GM19372 (cell line): ENCODE measurements at regions not wholly inside any gene's neighbourhood (a gene's known extent, or its start where the extent isn't known, plus 50 kb on each side); places are given as distances from the start of the nearest gene placed in this dataset.
"Not testable (repeated sequence)": the region's sequence is repeated elsewhere in the genome, so short reads cannot be mapped to it uniquely, and the experiment has no call there.

Experiments used
- ATAC-seq: cut with Tn5 transposase; IDR thresholded peaks from one replicate; pipeline ENCODE4 v1.9.1; 2021; ENCODE audit warnings: mild to moderate bottlenecking, low read depth, moderate library complexity; ENCODE audit not compliant: unreplicated experiment

DNA sequence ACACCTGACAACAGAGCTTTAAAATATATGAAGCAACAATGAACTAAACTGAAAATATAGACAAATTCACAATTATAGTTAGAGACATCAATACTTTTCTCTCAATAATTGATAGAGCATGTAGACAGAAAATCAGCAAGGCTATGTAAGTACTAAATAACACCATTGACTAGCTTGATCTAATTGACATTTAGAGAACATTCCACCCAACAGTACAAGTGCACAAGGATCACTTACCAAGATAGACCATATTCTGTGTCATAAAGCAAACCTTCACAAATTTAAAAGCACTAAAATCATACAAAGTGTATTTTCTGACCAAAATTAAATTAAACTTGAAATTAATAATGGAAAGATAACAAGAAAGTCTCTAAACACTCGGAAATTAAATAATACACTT, 562.5 kb downstream of the INSC start:
- ATAC-seq: no peak

- ATAC-seq: no peak
Measured at GRCh38 chr11:15683528-15683927, 568.8 kb downstream of the INSC start.

- ATAC-seq: no peak
Measured at GRCh38 chr11:15685306-15685705, 570.6 kb downstream of the INSC start.

DNA sequence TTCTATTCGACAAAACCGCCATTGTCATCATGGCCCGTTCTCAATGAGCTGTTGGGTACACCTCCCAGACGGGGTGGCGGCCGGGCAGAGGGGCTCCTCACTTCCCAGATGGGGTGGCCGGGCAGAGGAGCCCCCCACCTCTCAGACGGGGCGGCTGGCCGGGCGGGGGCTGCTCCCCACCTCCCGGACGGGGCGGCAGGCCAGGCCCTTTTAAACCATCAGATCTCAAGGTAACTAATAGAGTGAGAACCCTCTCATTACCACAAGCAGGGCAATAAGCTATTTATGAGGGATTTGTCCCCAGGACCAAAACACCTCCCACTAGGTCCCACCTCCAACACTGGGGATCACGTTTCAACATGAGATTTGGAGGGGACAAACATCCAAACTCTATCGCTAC, 571.5 kb downstream of the INSC start:
- ATAC-seq: not testable (repeated sequence)

DNA sequence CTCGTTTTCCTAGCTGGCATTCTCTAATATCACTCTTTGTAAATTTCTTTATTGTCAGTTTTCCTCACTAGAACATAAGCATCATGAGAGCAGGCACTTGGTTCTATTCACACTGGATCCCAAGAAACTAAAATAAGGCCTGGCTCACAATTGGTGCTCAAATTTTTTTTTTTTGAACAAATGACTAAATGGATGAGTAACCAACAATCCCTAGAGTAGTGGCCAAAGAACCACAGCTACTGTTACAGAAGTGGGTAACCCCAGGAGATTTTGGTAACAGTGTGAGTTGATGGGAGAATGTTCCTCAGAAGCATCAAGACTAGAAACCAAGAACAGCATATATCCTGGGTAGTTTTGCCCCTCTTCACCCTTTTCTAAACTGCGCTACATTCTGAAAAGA, 572.6 kb downstream of the INSC start:
- ATAC-seq: no peak

DNA sequence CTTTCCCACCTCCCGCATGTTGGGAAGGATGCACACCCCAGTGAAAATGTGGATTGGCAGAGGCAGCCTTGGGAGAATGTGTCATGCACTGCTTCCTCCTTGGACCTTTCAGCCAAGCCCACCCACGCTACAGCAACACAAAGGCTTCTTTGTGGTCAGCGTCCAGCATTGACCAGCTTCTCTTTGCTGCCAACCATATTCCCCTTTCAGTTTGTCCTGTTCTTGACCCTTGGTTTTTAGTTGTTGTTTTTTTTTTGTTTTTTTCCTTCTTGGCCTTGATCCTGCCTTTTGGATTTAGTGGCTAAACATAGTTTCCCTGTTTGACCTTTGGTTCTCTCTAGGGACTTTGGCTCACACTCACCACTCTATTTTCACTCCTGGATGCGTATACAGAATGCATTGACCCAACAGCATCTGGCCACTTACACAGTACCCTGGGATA, 573.6 kb downstream of the INSC start:
- ATAC-seq: no peak

- no peak for ATAC-seq
Measured at GRCh38 chr11:15690320-15690719, 575.6 kb downstream of the INSC start.

DNA sequence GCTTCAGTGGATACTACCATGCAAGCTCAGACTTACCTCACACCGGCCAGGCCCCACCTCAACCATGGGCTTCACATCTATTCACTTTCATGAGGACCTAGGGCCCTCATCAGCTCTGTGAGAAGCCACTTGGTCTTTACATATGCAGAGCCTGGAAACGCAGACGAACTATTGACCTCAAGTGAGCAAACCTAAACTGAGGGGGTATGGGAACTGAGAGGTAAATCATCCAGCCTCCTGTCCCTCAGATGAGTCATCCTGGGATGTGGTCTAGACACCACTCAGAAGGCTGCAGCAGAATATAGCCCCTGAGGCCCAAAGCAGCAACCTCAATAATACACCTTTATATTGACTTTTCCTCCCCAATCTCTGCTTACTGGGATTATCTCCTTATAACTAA, 578.0 kb downstream of the INSC start:
- ATAC-seq: no peak

- ATAC-seq: no peak
Measured at GRCh38 chr11:15695096-15695721, 580.5 kb downstream of the INSC start.

DNA sequence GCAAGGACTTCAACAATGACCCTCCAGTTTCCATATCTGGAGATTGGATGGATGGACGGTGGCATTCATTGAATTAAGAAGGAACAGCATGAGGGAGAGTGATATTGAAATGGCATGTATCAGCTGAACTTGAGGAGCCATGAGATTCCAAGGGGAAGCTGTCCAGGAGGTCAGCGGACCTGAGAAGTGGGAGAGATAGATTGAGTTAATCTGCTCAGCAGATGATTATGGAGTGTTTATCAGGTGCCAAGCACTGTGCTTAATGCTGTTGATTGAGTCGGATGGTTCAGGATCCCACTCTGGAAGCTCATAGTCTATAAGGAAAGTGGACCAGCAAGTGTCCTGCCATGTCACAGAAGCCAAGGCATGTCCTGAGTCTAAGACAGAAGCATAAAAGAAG, 581.3 kb downstream of the INSC start:
- no peak for ATAC-seq

DNA sequence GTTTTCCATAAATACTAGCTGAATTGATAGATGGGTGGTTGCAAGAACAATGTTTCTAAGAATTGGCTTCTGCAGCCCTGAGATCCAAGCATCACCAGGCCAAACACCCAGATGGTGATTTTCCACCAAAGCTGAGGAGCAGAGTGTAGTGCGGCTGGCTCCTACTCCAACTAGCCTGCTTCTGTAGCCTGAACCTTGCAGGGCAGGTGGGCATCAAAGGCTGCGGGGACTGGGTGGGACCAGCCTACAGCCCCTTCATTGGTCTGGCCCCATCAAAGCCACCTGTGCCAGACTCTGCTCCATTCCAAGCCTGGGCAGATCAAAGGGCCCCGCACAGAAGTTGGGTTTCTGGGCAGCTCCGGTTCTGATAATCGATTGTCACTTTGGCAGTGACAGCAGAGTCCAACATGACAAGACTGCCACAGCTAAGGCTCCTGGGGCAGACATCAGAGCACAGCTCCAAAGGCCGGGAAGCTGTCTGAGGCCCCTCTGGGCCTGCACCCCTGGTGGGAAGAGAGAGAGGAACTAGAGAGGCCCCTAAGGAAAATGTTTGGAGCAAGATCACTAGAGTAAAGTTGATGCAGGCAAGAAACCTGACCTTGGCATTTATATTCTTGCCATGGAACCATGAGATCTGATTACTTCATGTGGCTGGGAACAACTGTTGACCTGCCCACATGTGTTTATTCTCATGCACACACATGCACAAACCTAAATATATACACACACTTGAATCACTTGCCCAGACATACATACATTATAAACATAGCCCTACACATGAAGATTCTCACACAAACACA, 582.9 kb downstream of the INSC start:
- no peak for ATAC-seq

DNA sequence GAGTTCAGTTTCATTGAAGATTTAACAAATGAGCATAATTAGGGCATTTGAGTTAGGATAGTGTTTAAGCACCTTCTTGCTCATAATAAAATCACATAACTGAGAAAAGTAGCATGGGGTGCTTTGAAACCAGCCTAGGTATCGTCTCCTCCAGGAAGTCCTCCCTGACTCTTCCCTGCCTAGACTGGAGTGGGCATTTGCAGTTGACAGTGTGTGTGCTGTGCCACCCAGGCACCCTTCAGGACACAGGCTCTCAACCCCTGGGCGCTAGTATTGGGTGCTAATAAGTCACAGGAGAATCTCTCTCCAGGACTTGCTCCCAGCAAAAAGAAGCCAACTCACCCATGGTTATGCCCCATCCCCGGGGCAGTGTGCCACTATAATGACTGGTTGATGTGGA, 584.1 kb downstream of the INSC start:
- ATAC-seq: no peak

- ATAC-seq: no peak
Measured at GRCh38 chr11:15699978-15700377, 585.3 kb downstream of the INSC start.

DNA sequence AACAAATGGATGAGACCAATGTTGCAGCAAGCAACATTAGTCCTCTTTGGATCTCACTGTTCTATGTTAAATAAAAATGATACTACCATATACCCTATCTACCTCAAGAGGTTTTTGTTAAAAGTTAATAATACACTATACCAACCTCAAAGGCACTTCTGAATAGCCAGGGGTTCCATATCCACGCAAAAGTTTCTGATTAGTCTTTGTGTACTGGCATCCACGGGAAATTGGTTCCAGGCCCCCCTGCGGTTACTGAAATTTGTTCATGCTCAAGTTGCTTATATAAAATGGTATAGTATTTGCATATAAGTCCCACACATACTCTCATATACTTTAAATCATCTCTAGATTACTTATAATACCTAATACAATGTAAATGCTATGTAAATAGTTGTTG, 585.7 kb downstream of the INSC start:
- no peak for ATAC-seq

- ATAC-seq: no peak
Measured at GRCh38 chr11:15704064-15704463, 589.3 kb downstream of the INSC start.

DNA sequence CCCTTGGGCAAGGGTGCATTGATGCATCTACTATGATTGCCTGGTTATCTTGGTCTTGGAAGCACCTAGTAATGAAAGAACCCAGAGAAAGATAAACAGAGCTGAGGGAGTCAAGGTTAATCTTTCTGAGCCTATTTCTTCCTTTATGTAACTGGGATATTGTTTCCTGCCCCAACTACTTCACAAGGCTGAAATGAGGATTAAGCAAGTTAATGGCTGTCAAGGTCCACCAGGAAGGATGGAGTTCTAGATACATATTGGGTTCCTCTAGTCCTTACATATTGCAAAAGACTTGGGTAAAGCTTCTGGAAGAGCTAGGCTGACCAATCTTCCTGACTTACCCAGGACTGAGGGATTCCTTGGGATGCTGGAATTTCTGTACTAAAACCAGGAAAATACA, 589.8 kb downstream of the INSC start:
- ATAC-seq: no peak

DNA sequence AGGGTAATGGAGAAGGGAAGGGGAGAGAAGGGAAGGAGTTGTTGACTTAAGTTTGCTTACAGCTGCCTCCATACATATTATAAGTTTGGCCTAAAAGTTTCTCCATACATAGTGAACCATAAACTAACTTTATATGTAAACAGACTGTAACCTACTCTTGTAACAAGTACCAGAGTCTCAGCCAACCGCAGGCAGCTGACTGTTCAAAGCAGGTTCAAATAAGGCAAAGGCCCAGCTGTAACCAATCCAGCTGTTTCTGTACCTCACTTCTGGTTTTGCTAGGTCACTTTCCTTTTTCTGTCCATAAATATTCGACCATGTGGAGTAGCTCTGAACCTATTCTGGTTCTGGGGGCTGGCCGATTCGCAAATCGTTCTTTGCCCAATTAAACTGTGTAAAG, 591.2 kb downstream of the INSC start:
- ATAC-seq: no peak

DNA sequence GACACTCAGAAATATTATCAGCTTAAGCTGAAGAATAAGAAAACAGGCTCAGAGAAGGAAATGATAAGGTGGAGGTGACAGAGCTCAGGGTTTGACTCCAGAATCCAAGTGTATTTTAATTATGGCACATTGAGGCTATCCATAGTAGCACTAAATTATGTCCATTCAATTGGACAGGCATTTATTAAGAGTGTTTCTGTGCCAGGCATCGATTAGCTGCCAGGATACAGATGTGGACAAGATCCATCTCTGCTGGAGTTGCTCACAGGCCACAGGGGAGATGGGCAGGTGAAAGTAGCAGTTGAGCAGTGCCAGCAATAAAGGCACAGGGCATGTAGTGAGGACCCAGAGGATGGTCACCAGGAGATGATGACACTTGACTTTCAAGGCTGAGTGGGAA, 592.5 kb downstream of the INSC start:
- ATAC-seq: no peak

- ATAC-seq: no peak
Measured at GRCh38 chr11:15707971-15708370, 593.2 kb downstream of the INSC start.

GRCh38 chr11:15710580-15711275, 596.0 kb downstream of the INSC start:
- no peak for ATAC-seq

GRCh38 chr11:15711311-15711710, 596.6 kb downstream of the INSC start:
- no peak for ATAC-seq
